Tongue (tissue), 1 donor: ENCODE measurements at regions not wholly inside any gene's neighbourhood (a gene's known extent, or its start where the extent isn't known, plus 50 kb on each side); places are given as distances from the start of the nearest gene placed in this dataset.

ENCODE experiments used
- DNase-seq: peaks from one replicate; pipeline ENCODE4 v3.0.0-alpha.2; 2015

GRCh38 chr14:50038398-50039119 is 77.8 kb downstream of the VCPKMT start:
- DNase-seq: no peak

DNA sequence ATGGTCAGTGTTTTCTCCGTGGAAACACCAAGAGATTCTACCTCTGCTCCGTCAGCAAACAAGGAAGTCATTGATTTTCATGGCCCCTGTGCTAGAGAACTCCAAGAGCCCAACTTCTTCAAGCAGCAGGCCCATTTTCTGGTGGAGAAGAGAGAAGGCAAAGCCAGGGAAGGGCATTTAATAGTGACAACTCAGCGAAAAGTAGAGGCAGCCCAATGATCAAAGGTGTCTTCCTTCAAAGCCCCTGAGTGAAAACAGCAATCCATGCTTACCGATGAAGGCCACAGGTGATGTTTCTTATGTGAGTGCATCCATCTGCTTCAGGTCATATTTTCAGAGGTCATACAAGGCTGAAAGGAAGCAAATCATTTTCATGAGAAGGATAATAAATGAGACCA is 77.3 kb downstream of the VCPKMT start:
- no peak for DNase-seq

DNA sequence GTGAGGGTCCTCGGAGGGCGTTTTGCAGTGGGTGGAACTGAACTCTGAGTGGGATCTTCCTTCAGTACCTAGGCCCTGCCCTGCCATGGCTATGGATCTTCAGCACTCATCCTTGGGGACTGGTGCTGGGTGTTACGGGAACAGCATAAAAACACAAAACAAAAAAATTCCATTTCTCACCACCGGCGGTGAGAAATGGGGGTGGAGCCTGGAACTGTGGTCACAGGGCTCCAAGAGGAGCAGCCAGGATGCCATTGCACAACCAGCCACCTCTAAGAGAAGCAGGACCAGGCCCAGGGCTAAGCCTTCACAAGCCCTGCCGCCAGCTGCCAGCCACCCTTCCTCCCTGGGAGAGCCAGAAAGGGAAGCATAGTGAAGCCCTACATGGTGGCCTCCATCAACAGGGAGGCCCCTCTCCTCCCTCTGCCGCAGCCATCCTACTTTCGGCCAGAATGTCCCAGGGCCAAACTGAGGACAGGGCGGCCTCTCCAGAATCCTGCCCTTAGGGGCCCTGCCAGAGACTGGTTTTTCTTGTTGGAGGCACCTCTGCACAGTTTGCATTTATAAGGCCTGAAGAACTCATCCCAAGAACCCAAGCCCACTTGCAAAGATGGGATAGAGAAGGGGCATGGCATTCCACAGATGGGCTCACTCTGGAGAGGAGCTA is 76.5 kb downstream of the VCPKMT start:
- no peak for DNase-seq

DNA sequence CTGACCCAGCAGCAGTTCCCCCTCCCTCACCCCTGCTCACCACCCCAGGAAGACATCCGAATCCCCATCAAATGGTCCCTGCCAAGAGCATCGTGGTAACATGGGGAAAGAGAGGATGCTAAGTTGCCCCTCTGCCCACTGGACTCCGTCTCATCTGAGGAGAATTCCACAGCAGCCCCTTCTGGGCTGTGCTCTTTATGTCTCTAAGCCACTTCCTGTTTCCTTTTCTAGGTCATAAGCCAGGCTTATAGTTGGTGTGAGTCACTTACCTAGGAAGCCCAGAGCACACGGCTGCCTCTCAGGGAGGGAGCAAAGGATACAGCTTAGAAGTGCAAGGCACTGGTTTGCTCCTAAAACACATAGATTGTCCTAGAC is 76.0 kb downstream of the VCPKMT start:
- no peak for DNase-seq

DNA sequence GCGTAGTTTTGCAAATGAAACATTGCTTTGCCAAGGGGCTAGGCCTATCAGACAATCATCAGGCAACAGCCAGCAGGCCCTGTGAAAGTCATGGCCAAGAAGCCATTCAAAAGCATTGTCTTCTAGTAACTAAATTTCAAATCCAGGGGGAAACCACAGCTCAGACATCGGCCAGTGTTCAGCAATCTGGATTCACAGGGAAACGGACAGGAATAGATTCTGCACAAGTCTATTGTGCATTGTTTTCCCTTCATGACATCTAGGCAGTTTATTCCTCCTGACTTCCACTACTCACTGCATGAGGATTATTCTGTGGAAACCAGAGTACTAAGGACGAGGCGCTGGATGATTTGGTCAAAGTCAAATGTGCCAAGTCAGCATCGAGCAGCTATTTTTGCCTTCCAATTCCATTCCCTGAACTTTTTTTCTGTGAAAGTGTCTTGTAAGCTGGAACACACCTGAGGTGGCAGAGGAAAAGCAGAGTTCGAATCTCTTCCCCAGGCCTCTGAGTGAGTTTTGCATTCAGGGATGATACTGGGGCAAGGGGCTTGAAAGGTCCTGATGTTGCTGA is 75.4 kb downstream of the VCPKMT start:
- DNase-seq: no peak

GRCh38 chr14:50041980-50042379 is 74.4 kb downstream of the VCPKMT start:
- no peak for DNase-seq

DNA sequence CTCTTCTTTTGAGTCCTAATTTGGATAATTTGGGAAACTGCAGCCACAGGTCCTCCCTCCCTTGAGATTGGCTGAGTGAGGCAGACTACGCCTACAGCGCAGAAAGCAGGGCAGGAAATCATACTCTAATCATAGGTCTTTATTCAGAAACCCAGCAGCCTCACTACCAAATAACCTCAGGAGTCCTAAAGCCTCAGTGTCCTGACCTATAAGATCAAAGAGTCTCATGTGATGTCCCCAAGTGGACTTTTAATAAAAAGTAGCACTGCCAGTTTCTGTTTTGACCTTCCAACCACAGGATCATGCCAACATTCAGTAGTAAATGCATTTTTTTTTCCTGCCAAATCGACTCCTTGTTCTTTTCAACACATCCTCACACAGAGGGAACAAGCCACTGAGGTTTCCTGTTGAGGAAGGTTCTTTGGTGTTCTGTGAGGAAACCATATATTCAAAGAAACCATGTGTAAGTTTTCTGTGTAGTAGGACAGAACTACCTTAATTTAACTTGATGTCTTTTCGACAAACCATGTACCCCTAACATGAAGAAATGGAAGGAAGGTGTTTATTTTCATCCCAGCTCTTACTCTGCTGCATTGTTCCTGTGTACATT is 72.2 kb downstream of the VCPKMT start:
- DNase-seq: no peak

DNA sequence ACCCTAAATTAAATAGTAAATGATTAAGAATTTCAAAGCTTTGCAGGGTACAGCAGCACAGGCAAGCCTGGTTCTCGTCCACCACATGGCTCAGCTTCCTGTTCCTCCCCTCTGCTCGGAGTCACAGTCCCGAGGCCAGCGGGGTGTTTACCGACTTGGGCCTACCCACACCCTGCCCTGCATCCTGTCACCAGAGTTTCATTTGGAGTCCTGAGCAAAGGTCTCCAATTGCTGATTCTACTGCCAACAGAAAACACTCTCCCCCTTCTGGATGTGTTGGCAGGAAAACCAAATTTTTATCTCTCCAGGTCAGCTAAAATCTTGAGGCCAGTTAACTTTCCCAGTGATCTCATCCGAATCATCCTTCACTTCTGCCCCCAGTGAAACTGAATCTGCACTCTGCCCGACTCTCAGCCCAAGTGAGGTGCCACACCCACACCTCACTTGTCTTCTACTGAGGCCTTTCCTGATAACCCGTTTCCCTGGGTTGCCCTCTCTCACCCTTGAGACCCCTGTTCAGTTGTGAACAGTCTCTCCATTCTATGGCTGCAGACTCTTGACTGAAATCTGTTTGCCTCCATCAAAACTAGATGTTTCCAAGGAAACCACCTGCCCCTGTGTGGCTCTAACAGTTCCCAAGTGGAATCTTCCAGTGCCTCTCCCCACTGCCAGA is 71.2 kb downstream of the VCPKMT start:
- no peak for DNase-seq

- DNase-seq: no peak
These were observed 70.5 kb downstream of the VCPKMT start for GRCh38 chr14:50045837-50046236.

DNA sequence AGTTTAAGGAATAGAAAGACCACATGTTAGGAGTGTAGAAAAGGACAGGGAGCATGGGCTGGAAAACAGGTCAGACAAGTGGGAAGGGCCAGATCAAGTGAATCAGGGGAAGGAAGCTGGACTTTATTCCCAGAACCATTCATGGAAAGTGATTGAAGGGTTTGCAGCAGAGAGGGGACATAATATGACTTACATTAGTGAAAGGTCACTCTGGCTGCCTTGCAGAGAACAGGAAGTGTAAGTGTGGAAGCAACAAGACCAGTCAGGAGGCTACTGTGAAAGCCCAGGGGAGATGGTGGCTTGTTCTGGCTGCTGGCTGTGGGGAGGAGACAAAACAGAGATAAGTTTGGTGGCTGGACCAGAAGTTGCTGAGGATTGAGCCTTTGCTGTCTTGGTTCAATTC is 69.1 kb downstream of the VCPKMT start:
- DNase-seq: no peak

DNA sequence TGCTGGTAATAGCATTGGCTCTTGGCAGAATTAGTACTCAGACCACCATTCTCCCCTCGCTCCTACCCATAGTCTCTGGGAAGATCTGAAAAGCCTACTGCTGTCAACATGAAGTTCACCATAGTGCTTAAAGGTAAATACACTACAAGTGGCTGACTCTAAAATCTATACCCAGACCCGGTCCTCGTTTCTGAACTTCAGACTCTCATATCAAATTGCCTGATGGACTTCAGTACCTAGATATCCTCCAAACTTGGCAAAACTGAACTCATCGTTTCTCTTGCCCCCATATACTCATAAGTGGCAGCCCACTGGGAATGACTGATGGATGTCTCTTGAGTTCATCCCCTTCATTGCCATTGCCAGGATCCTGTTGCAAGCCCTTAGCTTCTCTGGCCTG is 67.3 kb downstream of the VCPKMT start:
- DNase-seq: no peak

DNA sequence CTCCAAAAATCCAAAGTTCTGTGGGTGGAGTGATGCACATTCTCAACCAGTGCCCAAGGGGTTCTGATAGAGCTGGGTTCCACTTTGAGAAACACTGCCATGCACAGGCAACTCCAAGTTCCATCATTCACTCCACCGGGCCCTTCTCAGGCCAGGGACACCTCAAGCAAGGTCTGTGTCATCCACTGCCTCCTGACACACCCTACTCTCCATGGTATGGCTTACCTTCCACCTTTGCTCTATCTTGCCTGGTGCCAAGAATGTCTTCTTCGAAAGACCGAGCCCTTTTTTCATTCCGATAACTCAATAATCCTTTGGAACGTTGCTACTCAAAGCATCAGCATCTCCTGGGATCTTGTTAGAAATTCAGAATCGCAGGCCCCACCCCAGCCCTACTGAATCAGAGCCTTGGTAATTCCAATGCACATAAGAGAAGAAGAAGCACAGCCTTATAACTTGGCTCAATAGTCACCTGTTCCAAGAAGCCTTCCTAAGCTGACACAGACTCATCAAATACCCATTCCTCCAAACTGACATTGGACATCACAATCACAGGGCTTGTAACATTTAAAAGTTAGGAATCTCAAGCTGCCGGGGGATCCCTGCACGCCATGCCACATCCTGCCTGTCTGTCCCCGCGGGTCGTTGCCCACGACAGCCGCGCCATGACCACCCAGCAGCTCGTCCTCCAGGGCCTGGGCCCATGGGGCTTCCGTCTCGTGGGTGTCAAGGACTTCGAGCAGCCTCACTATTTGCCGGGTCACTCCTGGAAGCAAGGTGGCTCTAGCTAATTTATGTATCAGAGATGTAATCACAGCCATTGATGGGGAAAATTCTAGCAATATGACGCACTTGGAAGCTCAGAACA is 66.4 kb downstream of the VCPKMT start:
- DNase-seq: no peak

GRCh38 chr14:50051106-50051505 is 65.3 kb downstream of the VCPKMT start:
- no peak for DNase-seq

DNA sequence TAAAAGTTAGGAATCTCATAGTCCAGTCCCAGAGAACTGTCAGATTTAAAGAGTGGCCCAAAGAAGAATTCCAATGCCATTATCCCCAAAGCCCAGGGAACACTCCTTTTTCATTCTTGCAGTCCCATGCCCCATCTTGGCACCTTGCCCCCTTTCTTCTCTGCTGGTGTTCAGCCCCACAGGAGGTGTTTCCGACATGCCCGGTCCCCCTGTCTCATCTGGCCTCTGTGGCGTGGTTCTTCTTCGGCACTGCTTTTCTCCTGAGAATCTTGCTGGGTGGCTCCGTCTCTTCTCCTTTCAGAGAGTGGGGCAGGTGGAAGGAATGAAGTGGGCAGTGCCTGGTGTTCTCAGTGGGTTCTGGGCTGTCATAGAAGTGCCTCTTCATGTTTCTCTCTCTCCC is 64.7 kb downstream of the VCPKMT start:
- DNase-seq: no peak

DNA sequence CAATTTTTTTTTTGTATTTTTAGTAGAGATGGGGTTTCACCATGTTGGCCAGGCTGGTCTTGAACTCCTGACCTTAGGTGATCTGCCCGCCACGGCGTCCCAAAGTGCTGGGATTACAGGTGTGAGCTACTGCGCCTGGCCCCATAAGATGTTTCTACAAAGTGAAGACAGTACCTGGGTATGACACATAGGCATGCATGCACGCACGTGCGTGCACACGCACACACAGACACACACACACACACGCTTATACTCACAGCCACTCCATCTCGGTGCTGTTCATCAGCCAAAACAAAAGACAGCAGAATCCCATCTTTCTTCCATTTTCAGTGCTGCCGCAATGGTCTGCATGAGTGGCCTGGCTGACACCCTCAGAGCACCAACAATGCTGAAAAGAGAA is 63.9 kb downstream of the VCPKMT start:
- DNase-seq: no peak

DNA sequence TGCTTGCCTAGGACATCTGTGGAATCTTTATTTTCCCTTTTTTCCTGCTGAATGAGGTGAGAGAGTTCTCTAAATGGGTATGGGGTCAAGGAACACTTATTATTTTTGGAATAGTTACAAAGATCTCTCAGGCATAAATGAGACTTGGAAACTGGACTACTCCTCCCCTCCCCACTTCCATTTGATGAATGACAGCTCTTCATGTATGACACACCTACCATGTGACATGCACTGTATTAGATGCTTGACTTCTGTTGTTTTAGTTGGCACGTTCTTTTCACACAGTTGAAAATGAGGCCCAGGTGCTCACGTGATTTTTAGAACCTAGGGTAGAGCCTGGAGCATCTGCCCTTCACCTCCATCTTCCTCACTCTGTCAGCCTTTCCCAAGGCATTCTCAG is 62.4 kb downstream of the VCPKMT start:
- no peak for DNase-seq

GRCh38 chr14:50055461-50056228 is 60.7 kb downstream of the VCPKMT start:
- peak; percentile 64 for DNase-seq

DNA sequence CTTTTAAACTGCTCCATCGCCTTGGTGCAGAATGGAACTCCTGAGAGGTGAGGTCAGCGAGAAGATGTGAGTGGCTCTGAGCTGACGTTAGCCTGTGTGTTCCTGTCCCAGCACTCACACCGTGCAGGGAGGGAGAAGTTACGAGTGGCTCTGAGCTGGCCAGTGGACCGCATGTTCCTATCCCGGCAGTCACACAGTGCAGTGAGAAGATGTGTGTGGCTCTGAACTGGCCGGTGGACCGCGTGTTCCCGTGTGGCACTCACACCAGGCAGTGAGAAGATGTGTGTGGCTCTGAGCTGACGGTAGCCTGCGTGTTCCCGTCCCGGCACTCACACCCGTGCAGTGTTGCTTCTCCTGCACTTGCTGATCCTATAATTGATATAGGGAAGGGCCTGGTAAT is 59.9 kb downstream of the VCPKMT start:
- DNase-seq: no peak

DNA sequence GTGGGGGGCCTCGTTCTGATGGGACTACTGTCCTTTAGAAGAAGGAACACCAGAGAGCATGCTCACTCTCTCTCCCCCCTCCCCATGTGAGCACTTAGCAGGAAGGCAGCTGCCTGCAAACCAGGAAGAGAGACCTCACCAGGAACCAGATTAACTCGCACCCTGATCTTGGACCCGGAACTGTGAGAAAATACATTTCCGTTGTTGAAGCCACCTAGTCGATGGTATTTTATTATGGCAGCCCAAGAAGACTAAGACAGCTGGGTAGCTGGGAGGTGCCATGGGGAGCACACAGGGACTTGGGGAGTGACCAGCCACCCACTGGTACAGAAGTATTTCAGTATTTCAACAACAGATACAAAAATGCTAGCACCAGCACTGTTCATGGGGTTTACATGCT is 59.0 kb downstream of the VCPKMT start:
- DNase-seq: no peak

GRCh38 chr14:50058113-50058512 is 58.3 kb downstream of the VCPKMT start:
- no peak for DNase-seq
